Neural cell (in vitro differentiated cells): ENCODE measurements at regions not wholly inside any gene's neighbourhood (a gene's known extent, or its start where the extent isn't known, plus 50 kb on each side); places are given as distances from the start of the nearest gene placed in this dataset.

ENCODE experiments used
- H2AFZ ChIP-seq: fragments of 200-600, 300-800 bp; sonication (generic), shearing (Covaris generic); 2 replicates; pipeline ENCODE4 v1.6.0; 2014; ENCODE audit warnings: low read depth, mild to moderate bottlenecking, antibody characterized with exemption, low read length, moderate library complexity
- H3F3A ChIP-seq: fragments of 200-600 bp; shearing (Covaris generic); 2 replicates; pipeline ENCODE4 v1.6.1; 2016; ENCODE audit warnings: mild to moderate bottlenecking, moderate library complexity, mixed read lengths, antibody characterized with exemption, low read length; ENCODE audit not compliant: insufficient read depth, poor library complexity, severe bottlenecking
- H3K27ac ChIP-seq: fragments of 200-600, 300-800 bp; sonication (generic), shearing (Covaris generic); 2 replicates; pipeline ENCODE4 v1.5.1; 2014; ENCODE audit warnings: mild to moderate bottlenecking, low read length, moderate library complexity
- H3K27me3 ChIP-seq: fragments of 300-800, 200-600 bp; sonication (generic), shearing (Covaris generic); 2 replicates; pipeline ENCODE4 v1.6.0; 2014; ENCODE audit warnings: mild to moderate bottlenecking, low read depth, low read length, moderate library complexity; ENCODE audit not compliant: insufficient read depth
- H3K36me3 ChIP-seq: fragments of 300-800, 200-600 bp; sonication (generic), shearing (Covaris generic); 2 replicates; pipeline ENCODE4 v1.5.1; 2014; ENCODE audit warnings: mild to moderate bottlenecking, antibody characterized with exemption, low read length, moderate library complexity; ENCODE audit not compliant: insufficient read depth
- H3K4me2 ChIP-seq: fragments of 300-800, 200-600 bp; sonication (generic), shearing (Covaris generic); 2 replicates; pipeline ENCODE4 v1.6.0; 2014; ENCODE audit warnings: mild to moderate bottlenecking, low read length
- H3K4me3 ChIP-seq: fragments of 300-800, 200-600 bp; sonication (generic), shearing (Covaris generic); 2 replicates; pipeline ENCODE4 v1.5.1; 2014; ENCODE audit warnings: mild to moderate bottlenecking, low read length, moderate library complexity
- H3K79me2 ChIP-seq: fragments of 200-600 bp; shearing (Covaris generic); replicated peaks from 2 replicates; pipeline ENCODE4 v1.6.0; 2014; ENCODE audit warnings: mild to moderate bottlenecking, low read length, moderate library complexity; ENCODE audit not compliant: insufficient read depth
- H3K9ac ChIP-seq: fragments of 300-800, 200-600 bp; sonication (generic), shearing (Covaris generic); 2 replicates; pipeline ENCODE4 v1.6.1; 2016; ENCODE audit warnings: mild to moderate bottlenecking, low read length, mixed read lengths
- H3K9me2 ChIP-seq: fragments of 200-600 bp; shearing (Covaris generic); 2 replicates; pipeline ENCODE4 v1.6.1; 2016; ENCODE audit warnings: mild to moderate bottlenecking, low read length, mixed read lengths; ENCODE audit not compliant: insufficient read depth
- H3K9me3 ChIP-seq: fragments of 200-600, 300-800 bp; sonication (generic), shearing (Covaris generic); 2 replicates; pipeline ENCODE4 v1.6.1; 2016; ENCODE audit warnings: mild to moderate bottlenecking, mixed run types, low read length, moderate library complexity, mixed read lengths
- H4K20me1 ChIP-seq: fragments of 200-600 bp; shearing (Covaris generic); 2 replicates; pipeline ENCODE4 v1.6.1; 2016; ENCODE audit warnings: mild to moderate bottlenecking, mixed run types; ENCODE audit not compliant: insufficient read depth
- EP300 ChIP-seq: fragments of 450-650 bp; conservative IDR thresholded peaks from 2 replicates; pipeline ENCODE4 v1.6.1; 2014; ENCODE audit warnings: antibody characterized with exemption, mild to moderate bottlenecking, moderate library complexity; ENCODE audit not compliant: poor library complexity, severe bottlenecking
- EZH2 ChIP-seq: fragments of 200-600, 300-800 bp; shearing (Covaris generic), sonication (generic); IDR thresholded peaks from 2 replicates; pipeline ENCODE4 v1.6.1; 2014; ENCODE audit warnings: antibody characterized with exemption, low read length, borderline replicate concordance, mild to moderate bottlenecking; ENCODE audit not compliant: insufficient read depth, poor library complexity, severe bottlenecking
- MXI1 ChIP-seq: fragments of 450-650 bp; conservative IDR thresholded peaks from 2 replicates; pipeline ENCODE4 v1.6.1; 2014; ENCODE audit warnings: antibody characterized with exemption, mild to moderate bottlenecking; ENCODE audit not compliant: poor library complexity, severe bottlenecking
- POLR2AphosphoS5 ChIP-seq: IDR thresholded peaks from 2 replicates; pipeline ENCODE4 v1.6.1; 2012
- RAD21 ChIP-seq: fragments of 450-650 bp; conservative IDR thresholded peaks from 2 replicates; pipeline ENCODE4 v1.6.1; 2014; ENCODE audit warnings: antibody characterized with exemption, mild to moderate bottlenecking, moderate library complexity
- REST ChIP-seq: IDR thresholded peaks from 2 replicates; pipeline ENCODE4 v1.6.1; 2012; ENCODE audit warnings: borderline replicate concordance
- SMC3 ChIP-seq: fragments of 450-650 bp; conservative IDR thresholded peaks from 2 replicates; pipeline ENCODE4 v1.6.1; 2014; ENCODE audit warnings: antibody characterized with exemption, mild to moderate bottlenecking, moderate library complexity; ENCODE audit not compliant: poor library complexity
- TAF1 ChIP-seq: IDR thresholded peaks from 2 replicates; pipeline ENCODE4 v1.6.1; 2012; ENCODE audit warnings: low read depth
- TF ChIP-seq, protein P1 (sequence below): fragments of 450-650 bp; IDR thresholded peaks from 2 replicates; pipeline ENCODE4 v1.5.1; 2014; ENCODE audit warnings: antibody characterized with exemption, mild to moderate bottlenecking, moderate library complexity; ENCODE audit not compliant: poor library complexity, severe bottlenecking

DNA sequence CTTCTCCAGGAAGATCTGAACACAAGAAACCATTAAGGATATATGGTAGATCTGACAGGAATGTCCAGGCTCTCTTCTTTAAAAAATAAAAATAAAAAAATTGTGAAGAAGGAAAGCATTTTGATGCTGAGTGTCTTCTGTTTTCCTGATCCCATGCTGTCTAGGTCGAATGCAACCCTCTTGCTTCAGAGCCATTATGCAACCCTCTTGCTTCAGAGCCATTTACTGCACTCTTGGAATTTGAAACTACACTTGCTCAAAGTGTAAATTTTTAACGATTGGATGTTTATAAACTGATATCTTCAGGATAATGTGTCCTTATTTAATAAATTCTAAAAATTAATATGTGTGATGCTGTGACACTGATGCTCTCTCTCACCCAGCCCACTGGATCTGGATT lies 505.1 kb downstream of the DNAH5 start:
- no peak overlapping the region for H3K27ac ChIP-seq
- no peaks in the 10 kb centered on the region for H4K20me1 ChIP-seq
- no peak overlapping the region for H3K4me2 ChIP-seq
- no peaks in the 10 kb centered on the region for H3F3A ChIP-seq
- H3K4me3 ChIP-seq: no peak overlapping the region
- no peaks in the 10 kb centered on the region for H3K27me3 ChIP-seq
- no peak for TF ChIP-seq EP300
- TF ChIP-seq REST: no peak
- no peak for TF ChIP-seq TAF1
- no peak for TF ChIP-seq SMC3
- no peak for TF ChIP-seq RAD21
- TF ChIP-seq, protein P1, sequence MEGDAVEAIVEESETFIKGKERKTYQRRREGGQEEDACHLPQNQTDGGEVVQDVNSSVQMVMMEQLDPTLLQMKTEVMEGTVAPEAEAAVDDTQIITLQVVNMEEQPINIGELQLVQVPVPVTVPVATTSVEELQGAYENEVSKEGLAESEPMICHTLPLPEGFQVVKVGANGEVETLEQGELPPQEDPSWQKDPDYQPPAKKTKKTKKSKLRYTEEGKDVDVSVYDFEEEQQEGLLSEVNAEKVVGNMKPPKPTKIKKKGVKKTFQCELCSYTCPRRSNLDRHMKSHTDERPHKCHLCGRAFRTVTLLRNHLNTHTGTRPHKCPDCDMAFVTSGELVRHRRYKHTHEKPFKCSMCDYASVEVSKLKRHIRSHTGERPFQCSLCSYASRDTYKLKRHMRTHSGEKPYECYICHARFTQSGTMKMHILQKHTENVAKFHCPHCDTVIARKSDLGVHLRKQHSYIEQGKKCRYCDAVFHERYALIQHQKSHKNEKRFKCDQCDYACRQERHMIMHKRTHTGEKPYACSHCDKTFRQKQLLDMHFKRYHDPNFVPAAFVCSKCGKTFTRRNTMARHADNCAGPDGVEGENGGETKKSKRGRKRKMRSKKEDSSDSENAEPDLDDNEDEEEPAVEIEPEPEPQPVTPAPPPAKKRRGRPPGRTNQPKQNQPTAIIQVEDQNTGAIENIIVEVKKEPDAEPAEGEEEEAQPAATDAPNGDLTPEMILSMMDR: no peak
- no peak for TF ChIP-seq EZH2
- TF ChIP-seq POLR2AphosphoS5: no peak
- no peak for TF ChIP-seq MXI1
- H2AFZ ChIP-seq: no peak overlapping the region
- H3K9me3 ChIP-seq: no peaks in the 10 kb centered on the region
- H3K9me2 ChIP-seq: no peaks in the 10 kb centered on the region
- H3K9ac ChIP-seq: no peak overlapping the region
- no peaks in the 10 kb centered on the region for H3K36me3 ChIP-seq
- H3K79me2 ChIP-seq: no peaks in the 10 kb centered on the region

DNA sequence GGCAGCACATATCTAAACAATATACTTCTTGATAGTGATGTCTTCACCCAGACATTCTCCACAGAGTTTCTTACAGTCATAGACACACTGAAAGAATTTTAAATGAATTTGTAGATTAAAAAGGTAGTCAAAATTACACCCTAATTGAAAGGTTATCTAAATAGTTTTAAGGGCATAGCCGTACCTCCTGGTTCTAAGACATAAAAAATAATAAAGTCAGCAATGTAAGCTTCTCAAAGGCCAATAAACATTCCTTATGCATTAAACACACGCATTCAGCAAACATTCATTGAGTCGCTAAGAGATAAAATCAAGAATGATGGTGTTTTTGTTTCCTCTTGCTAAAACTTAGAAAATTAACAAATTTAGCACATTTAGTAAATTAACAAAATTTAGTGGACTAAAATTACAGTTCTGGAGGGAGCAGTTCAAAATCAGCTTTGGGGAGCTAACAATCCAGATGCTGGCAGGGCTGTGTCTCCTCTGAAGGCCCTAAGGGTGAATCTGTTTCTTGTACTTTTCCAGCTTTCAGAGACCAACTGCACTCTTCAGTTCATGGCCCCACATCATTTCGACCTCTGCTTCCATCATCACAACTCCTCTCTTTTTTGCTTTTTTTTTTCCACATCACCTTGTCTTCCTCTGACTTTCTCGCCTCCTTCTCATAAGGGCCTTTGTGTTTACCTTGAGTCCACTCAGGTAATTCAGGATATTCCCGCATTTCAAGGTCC lies 516.5 kb downstream of the DNAH5 start:
- TF ChIP-seq SMC3 (no peak), RAD21 (no peak), EZH2 (no peak), REST (no peak), POLR2AphosphoS5 (no peak), MXI1 (no peak), EP300 (no peak), TAF1 (no peak)
- TF ChIP-seq, protein P1: no peak
- Histone ChIP-seq H3K9me3 (no peaks in the 10 kb centered on the region), H3K27me3 (no peaks in the 10 kb centered on the region), H3K79me2 (no peaks in the 10 kb centered on the region), H3K36me3 (no peaks in the 10 kb centered on the region), H3K9ac (no peak overlapping the region), H3K27ac (no peak overlapping the region), H4K20me1 (no peaks in the 10 kb centered on the region), H3K4me3 (no peak overlapping the region), H3K4me2 (no peak overlapping the region), H3K9me2 (no peaks in the 10 kb centered on the region), H3F3A (no peaks in the 10 kb centered on the region), H2AFZ (no peak overlapping the region)
